SK-N-SH treated with all-trans-retinoic acid at 6 μM for 48 hours (cell line): ENCODE measurements at regions not wholly inside any gene's neighbourhood (a gene's known extent, or its start where the extent isn't known, plus 50 kb on each side); places are given as distances from the start of the nearest gene placed in this dataset.

Experiments
- ATAC-seq: fragments of 200-7000 bp; cut with Tn5 transposase; 3 replicates; pipeline ENCODE4 v1.9.1; 2020; ENCODE audit warnings: mild to moderate bottlenecking, moderate library complexity
- ARNTL ChIP-seq: fragments of 450-650 bp; formaldehyde crosslinking; IDR thresholded peaks from 2 replicates; pipeline ENCODE4 v1.5.0; 2020; ENCODE audit warnings: low read depth, mild to moderate bottlenecking, moderate library complexity, borderline replicate concordance
- BACH2 ChIP-seq: fragments of 250-450 bp; sonication (Bioruptor Pico); IDR thresholded peaks from 2 replicates; pipeline ENCODE4 v1.9.0; 2021; ENCODE audit warnings: mild to moderate bottlenecking, borderline replicate concordance
- CSDC2 ChIP-seq: fragments of 250-450 bp; sonication (Bioruptor Pico); IDR thresholded peaks from 2 replicates; pipeline ENCODE4 v1.5.0; 2020; ENCODE audit warnings: mild to moderate bottlenecking, moderate library complexity
- ESRRG ChIP-seq: fragments of 250-450 bp; sonication (Bioruptor Pico); IDR thresholded peaks from 2 replicates; pipeline ENCODE4 v1.6.1; 2021; ENCODE audit warnings: mild to moderate bottlenecking
- GLIS3 ChIP-seq: fragments of 250-450 bp; sonication (Bioruptor Pico); IDR thresholded peaks from 2 replicates; pipeline ENCODE4 v1.5.0; 2020; ENCODE audit warnings: mild to moderate bottlenecking, moderate library complexity
- ISL1 ChIP-seq: fragments of 250-450 bp; sonication (Bioruptor Pico); IDR thresholded peaks from 2 replicates; pipeline ENCODE4 v2.1.2; 2022; ENCODE audit warnings: mild to moderate bottlenecking, moderate library complexity
- OSR1 ChIP-seq: fragments of 250-450 bp; sonication (Bioruptor Pico); IDR thresholded peaks from 2 replicates; pipeline ENCODE4 v1.8.0; 2022; ENCODE audit warnings: moderate library complexity, mild to moderate bottlenecking, inconsistent platforms
- PPARA ChIP-seq: fragments of 250-450 bp; sonication (Bioruptor Pico); IDR thresholded peaks from 2 replicates; pipeline ENCODE4 v1.5.0; 2020; ENCODE audit warnings: mild to moderate bottlenecking, borderline replicate concordance
- RARB ChIP-seq: fragments of 250-450 bp; sonication (Bioruptor Pico); IDR thresholded peaks from 2 replicates; pipeline ENCODE4 v1.8.0; 2021; ENCODE audit warnings: mild to moderate bottlenecking, moderate library complexity
- TCF4 ChIP-seq: fragments of 250-450 bp; sonication (Bioruptor Pico); IDR thresholded peaks from 2 replicates; pipeline ENCODE4 v1.8.0; 2021; ENCODE audit warnings: mild to moderate bottlenecking, moderate library complexity, borderline replicate concordance
- TOX ChIP-seq: fragments of 250-450 bp; sonication (Bioruptor Pico); IDR thresholded peaks from 2 replicates; pipeline ENCODE4 v1.8.0; 2021; ENCODE audit warnings: mild to moderate bottlenecking, moderate library complexity, borderline replicate concordance
- ZC3H10 ChIP-seq: fragments of 250-450 bp; sonication (Bioruptor Pico); IDR thresholded peaks from 2 replicates; pipeline ENCODE4 v1.5.1; 2021; ENCODE audit warnings: mild to moderate bottlenecking, moderate library complexity
- ZFP3 ChIP-seq: fragments of 250-450 bp; sonication (Bioruptor Pico); IDR thresholded peaks from 2 replicates; pipeline ENCODE4 v1.5.0; 2020; ENCODE audit warnings: mild to moderate bottlenecking, moderate library complexity
- ZFP30 ChIP-seq: fragments of 450-650 bp; formaldehyde crosslinking; IDR thresholded peaks from 2 replicates; pipeline ENCODE4 v1.5.0; 2022; ENCODE audit warnings: mild to moderate bottlenecking, moderate library complexity
- ZNF565 ChIP-seq: fragments of 450-650 bp; formaldehyde crosslinking; conservative IDR thresholded peaks from 2 replicates; pipeline ENCODE4 v1.5.0; 2020; ENCODE audit warnings: low read depth, mild to moderate bottlenecking, moderate library complexity
- ZNF70 ChIP-seq: fragments of 450-650 bp; formaldehyde crosslinking; IDR thresholded peaks from 2 replicates; pipeline ENCODE4 v1.5.0; 2020; ENCODE audit warnings: mild to moderate bottlenecking, moderate library complexity
- ZNF8 ChIP-seq: fragments of 450-650 bp; formaldehyde crosslinking; IDR thresholded peaks from 2 replicates; pipeline ENCODE4 v1.5.0; 2020; ENCODE audit warnings: mild to moderate bottlenecking, moderate library complexity
- TF ChIP-seq, protein P1 (sequence below): fragments of 250-450 bp; sonication (Bioruptor Pico); IDR thresholded peaks from 2 replicates; pipeline ENCODE4 v1.8.0; 2021; ENCODE audit warnings: low read depth, mild to moderate bottlenecking, moderate library complexity, borderline replicate concordance
- TF ChIP-seq, protein P2 (sequence below): fragments of 250-450 bp; sonication (Bioruptor Pico); IDR thresholded peaks from 2 replicates; pipeline ENCODE4 v1.5.0; 2020; ENCODE audit warnings: mild to moderate bottlenecking, moderate library complexity
- TF ChIP-seq, protein P3 (sequence below): fragments of 250-450 bp; sonication (Bioruptor Pico); IDR thresholded peaks from 2 replicates; pipeline ENCODE4 v1.8.0; 2020; ENCODE audit warnings: mild to moderate bottlenecking, moderate library complexity, borderline replicate concordance
- TF ChIP-seq, protein P4 (sequence below): fragments of 250-450 bp; sonication (Bioruptor Pico); IDR thresholded peaks from 2 replicates; pipeline ENCODE4 v1.5.1; 2020; ENCODE audit warnings: low read depth, mild to moderate bottlenecking, moderate library complexity

DNA sequence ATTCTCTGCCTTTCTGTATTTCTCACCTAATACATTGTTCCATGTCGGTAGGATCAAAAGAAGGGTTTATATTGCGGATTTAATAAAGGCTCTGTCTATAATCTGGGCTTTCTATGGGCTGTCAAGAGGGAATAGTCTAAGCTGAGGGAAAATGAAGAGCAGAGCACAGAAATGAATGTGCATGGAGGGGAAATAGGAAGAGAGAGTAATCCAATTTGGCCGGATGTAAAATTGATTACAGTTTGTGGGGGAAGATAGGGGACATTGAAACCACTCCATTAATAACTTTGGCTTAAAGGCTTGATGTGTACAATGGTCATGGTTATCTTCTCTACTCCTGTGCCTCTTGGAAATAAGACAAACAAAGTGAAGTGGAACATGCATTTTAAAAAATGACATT lies 334.2 kb upstream of the CDH8 start:
- ATAC-seq: no peak
- TF ChIP-seq ISL1 (CRISPR knock-in tag) (no peak), TOX (CRISPR knock-in tag) (no peak), ZFP30 (peak; percentile 60; the same call in 1 of the 2 replicates), CSDC2 (CRISPR knock-in tag) (no peak), ZNF70 (CRISPR knock-in tag) (peak; percentile 81), ZNF565 (CRISPR knock-in tag) (no peak), BACH2 (CRISPR knock-in tag) (no peak), ESRRG (no peak), RARB (CRISPR knock-in tag) (no peak), PPARA (CRISPR knock-in tag) (no peak)
- TF ChIP-seq, protein P1, sequence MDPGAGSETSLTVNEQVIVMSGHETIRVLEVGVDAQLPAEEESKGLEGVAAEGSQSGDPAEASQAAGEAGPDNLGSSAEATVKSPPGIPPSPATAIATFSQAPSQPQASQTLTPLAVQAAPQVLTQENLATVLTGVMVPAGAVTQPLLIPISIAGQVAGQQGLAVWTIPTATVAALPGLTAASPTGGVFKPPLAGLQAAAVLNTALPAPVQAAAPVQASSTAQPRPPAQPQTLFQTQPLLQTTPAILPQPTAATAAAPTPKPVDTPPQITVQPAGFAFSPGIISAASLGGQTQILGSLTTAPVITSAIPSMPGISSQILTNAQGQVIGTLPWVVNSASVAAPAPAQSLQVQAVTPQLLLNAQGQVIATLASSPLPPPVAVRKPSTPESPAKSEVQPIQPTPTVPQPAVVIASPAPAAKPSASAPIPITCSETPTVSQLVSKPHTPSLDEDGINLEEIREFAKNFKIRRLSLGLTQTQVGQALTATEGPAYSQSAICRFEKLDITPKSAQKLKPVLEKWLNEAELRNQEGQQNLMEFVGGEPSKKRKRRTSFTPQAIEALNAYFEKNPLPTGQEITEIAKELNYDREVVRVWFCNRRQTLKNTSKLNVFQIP (CRISPR knock-in tag): no peak
- TF ChIP-seq, protein P2, sequence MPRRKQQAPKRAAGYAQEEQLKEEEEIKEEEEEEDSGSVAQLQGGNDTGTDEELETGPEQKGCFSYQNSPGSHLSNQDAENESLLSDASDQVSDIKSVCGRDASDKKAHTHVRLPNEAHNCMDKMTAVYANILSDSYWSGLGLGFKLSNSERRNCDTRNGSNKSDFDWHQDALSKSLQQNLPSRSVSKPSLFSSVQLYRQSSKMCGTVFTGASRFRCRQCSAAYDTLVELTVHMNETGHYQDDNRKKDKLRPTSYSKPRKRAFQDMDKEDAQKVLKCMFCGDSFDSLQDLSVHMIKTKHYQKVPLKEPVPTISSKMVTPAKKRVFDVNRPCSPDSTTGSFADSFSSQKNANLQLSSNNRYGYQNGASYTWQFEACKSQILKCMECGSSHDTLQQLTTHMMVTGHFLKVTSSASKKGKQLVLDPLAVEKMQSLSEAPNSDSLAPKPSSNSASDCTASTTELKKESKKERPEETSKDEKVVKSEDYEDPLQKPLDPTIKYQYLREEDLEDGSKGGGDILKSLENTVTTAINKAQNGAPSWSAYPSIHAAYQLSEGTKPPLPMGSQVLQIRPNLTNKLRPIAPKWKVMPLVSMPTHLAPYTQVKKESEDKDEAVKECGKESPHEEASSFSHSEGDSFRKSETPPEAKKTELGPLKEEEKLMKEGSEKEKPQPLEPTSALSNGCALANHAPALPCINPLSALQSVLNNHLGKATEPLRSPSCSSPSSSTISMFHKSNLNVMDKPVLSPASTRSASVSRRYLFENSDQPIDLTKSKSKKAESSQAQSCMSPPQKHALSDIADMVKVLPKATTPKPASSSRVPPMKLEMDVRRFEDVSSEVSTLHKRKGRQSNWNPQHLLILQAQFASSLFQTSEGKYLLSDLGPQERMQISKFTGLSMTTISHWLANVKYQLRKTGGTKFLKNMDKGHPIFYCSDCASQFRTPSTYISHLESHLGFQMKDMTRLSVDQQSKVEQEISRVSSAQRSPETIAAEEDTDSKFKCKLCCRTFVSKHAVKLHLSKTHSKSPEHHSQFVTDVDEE (CRISPR knock-in tag): no peak

DNA sequence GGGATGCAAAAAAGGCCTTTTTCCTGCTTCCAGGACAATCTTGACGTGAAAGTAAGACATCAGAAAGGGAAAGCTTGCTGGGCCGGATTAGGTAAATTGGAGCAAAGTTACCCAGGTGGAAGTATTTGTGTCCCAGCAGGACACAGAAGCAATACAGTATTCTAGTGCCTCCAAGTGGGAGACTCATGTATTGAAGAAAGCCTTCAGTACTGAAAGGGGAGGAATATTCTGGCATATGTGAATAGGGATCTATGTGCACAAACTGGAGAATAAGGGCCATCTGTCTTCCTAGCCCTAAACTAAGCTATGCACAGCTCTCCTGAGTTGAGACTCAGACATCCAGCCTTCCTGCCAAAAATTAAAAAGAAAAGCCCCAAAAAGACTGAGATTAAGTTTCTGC lies 327.3 kb upstream of the CDH8 start:
- TF ChIP-seq, protein P1 (CRISPR knock-in tag): no peak
- TF ChIP-seq ESRRG: no peak
- TF ChIP-seq ZFP30: no peak
- TF ChIP-seq OSR1: no peak
- no peak for TF ChIP-seq ZNF565 (CRISPR knock-in tag)
- no peak for TF ChIP-seq ZC3H10 (CRISPR knock-in tag)
- no peak for TF ChIP-seq CSDC2 (CRISPR knock-in tag)
- no peak for TF ChIP-seq ISL1 (CRISPR knock-in tag)
- no peak for TF ChIP-seq TCF4 (CRISPR knock-in tag)
- TF ChIP-seq, protein P3, sequence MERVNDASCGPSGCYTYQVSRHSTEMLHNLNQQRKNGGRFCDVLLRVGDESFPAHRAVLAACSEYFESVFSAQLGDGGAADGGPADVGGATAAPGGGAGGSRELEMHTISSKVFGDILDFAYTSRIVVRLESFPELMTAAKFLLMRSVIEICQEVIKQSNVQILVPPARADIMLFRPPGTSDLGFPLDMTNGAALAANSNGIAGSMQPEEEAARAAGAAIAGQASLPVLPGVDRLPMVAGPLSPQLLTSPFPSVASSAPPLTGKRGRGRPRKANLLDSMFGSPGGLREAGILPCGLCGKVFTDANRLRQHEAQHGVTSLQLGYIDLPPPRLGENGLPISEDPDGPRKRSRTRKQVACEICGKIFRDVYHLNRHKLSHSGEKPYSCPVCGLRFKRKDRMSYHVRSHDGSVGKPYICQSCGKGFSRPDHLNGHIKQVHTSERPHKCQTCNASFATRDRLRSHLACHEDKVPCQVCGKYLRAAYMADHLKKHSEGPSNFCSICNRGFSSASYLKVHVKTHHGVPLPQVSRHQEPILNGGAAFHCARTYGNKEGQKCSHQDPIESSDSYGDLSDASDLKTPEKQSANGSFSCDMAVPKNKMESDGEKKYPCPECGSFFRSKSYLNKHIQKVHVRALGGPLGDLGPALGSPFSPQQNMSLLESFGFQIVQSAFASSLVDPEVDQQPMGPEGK (CRISPR knock-in tag): no peak
- no peak for TF ChIP-seq ZFP3
- no peak for TF ChIP-seq PPARA (CRISPR knock-in tag)
- TF ChIP-seq, protein P2 (CRISPR knock-in tag): no peak
- no peak for TF ChIP-seq GLIS3 (CRISPR knock-in tag)
- no peak for TF ChIP-seq BACH2 (CRISPR knock-in tag)
- TF ChIP-seq RARB (CRISPR knock-in tag): no peak
- TF ChIP-seq, all 23 proteins: peak for 0
- no peak for ATAC-seq

DNA sequence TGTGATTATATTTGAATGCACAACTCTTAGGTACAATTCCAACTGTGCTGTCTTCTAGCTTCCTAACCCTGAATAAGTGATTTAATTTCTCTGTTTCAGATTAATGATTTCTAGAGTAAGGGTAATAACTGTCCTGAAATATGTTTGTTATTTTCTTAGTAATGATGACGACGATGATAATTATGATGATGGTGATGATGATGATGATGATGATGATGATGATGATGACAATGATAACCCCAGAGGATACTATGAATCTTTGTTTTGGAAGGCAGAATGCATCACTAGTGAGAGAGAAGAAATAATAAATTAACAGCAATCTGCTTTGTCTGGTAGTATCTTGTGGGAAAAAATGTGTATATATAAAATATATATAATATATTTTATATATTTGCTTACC lies 317.1 kb upstream of the CDH8 start:
- ATAC-seq: no peak
- no peak for TF ChIP-seq ZFP30
- no peak for TF ChIP-seq ZNF8 (CRISPR knock-in tag)
- TF ChIP-seq GLIS3 (CRISPR knock-in tag): no peak
- TF ChIP-seq TCF4 (CRISPR knock-in tag): no peak
- no peak for TF ChIP-seq TOX (CRISPR knock-in tag)
- TF ChIP-seq ZNF565 (CRISPR knock-in tag): no peak
- TF ChIP-seq ARNTL (CRISPR knock-in tag): no peak
- no peak for TF ChIP-seq ZNF70 (CRISPR knock-in tag)
- no peak for TF ChIP-seq OSR1
- TF ChIP-seq, protein P4, sequence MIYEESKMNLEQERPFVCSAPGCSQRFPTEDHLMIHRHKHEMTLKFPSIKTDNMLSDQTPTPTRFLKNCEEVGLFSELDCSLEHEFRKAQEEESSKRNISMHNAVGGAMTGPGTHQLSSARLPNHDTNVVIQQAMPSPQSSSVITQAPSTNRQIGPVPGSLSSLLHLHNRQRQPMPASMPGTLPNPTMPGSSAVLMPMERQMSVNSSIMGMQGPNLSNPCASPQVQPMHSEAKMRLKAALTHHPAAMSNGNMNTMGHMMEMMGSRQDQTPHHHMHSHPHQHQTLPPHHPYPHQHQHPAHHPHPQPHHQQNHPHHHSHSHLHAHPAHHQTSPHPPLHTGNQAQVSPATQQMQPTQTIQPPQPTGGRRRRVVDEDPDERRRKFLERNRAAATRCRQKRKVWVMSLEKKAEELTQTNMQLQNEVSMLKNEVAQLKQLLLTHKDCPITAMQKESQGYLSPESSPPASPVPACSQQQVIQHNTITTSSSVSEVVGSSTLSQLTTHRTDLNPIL: no peak
- TF ChIP-seq RARB (CRISPR knock-in tag): no peak
- no peak for TF ChIP-seq BACH2 (CRISPR knock-in tag)
- TF ChIP-seq ESRRG: no peak
- no peak for TF ChIP-seq CSDC2 (CRISPR knock-in tag)
